NCI-H187 (cell line): ENCODE measurements at regions not wholly inside any gene's neighbourhood (a gene's known extent, or its start where the extent isn't known, plus 50 kb on each side); places are given as distances from the start of the nearest gene placed in this dataset.

Experiments
- DNase-seq, 2 experiments: peaks; one replicate each; lab custom pipeline; 2025; lab: John Stamatoyannopoulos, UW

- no peak for DNase-seq
Observed at GRCh38 chr15:37260255-37260654, 159.9 kb upstream of the MEIS2 start.

GRCh38 chr15:37261685-37262084 lies 161.3 kb upstream of the MEIS2 start:
- no peak for DNase-seq

- DNase-seq, result no peak
Observed at GRCh38 chr15:37262922-37263608, 162.7 kb upstream of the MEIS2 start.

GRCh38 chr15:37289109-37289765 lies 188.9 kb upstream of the MEIS2 start:
- DNase-seq, result no peak

- DNase-seq, result no peak
Observed at GRCh38 chr15:37291920-37292319, 191.6 kb upstream of the MEIS2 start.

- no peak for DNase-seq
Observed at GRCh38 chr15:37298271-37298670, 197.9 kb upstream of the MEIS2 start.

- no peak for DNase-seq
Observed at GRCh38 chr15:37339437-37339836, 239.1 kb upstream of the MEIS2 start.

GRCh38 chr15:37339856-37340255 lies 239.5 kb upstream of the MEIS2 start:
- no peak for DNase-seq

- DNase-seq, result no peak
Observed at GRCh38 chr15:37340438-37340837, 240.1 kb upstream of the MEIS2 start.

- DNase-seq, result no peak
Observed at GRCh38 chr15:37359101-37359892, 258.9 kb upstream of the MEIS2 start.

GRCh38 chr15:37359893-37360290 lies 259.5 kb upstream of the MEIS2 start:
- no peak for DNase-seq

GRCh38 chr15:37360724-37361123 lies 260.4 kb upstream of the MEIS2 start:
- no peak for DNase-seq

- no peak for DNase-seq
Observed at GRCh38 chr15:37361621-37362020, 261.3 kb upstream of the MEIS2 start.

- DNase-seq, result no peak
Observed at GRCh38 chr15:37362414-37362813, 262.1 kb upstream of the MEIS2 start.

- DNase-seq, result no peak
Observed at GRCh38 chr15:37368961-37369360, 268.6 kb upstream of the MEIS2 start.

GRCh38 chr15:37370941-37371340 lies 270.6 kb upstream of the MEIS2 start:
- no peak for DNase-seq

- no peak for DNase-seq
Observed at GRCh38 chr15:37372064-37372463, 271.7 kb upstream of the MEIS2 start.

- DNase-seq, result no peak
Observed at GRCh38 chr15:37375519-37375918, 275.2 kb upstream of the MEIS2 start.

- DNase-seq, result no peak
Observed at GRCh38 chr15:37377428-37377827, 277.1 kb upstream of the MEIS2 start.

- DNase-seq, result no peak
Observed at GRCh38 chr15:37394402-37395099, 294.2 kb upstream of the MEIS2 start.

- DNase-seq, result no peak
Observed at GRCh38 chr15:37395100-37395468, 294.7 kb upstream of the MEIS2 start.

- no peak for DNase-seq
Observed at GRCh38 chr15:37397266-37398022, 297.1 kb upstream of the MEIS2 start.
